Stomach (tissue), 8 donors: ENCODE measurements at regions not wholly inside any gene's neighbourhood (a gene's known extent, or its start where the extent isn't known, plus 50 kb on each side); places are given as distances from the start of the nearest gene placed in this dataset.

Experiments used
- DNase-seq, 2 donors: peaks; one replicate each; pipeline versions ENCODE4 v3.0.0 to v3.0.0-alpha.2; 2013 to 2019
- H3K27ac ChIP-seq, 5 donors: fragments of 200-600 bp in 4 of 5; sonication (generic) in 4 of 5; one replicate each; pipeline ENCODE4 v1.5.1; 2013 to 2019; ENCODE audit warnings: mild to moderate bottlenecking in 1 of 5, moderate library complexity in 1 of 5
- H3K27me3 ChIP-seq, 3 donors: fragments of 200-600 bp; sonication (generic); one replicate each; pipeline ENCODE4 v1.5.1; 2017 to 2019; ENCODE audit warnings: mixed run types in 1 of 3
- H3K36me3 ChIP-seq, 4 donors: fragments of 200-600 bp; sonication (generic); 1 replicate in 3 of 4; 2 replicates in 1 of 4; pipeline ENCODE4 v1.5.1; 2016 to 2019
- H3K4me1 ChIP-seq, 4 donors: fragments of 200-600 bp; sonication (generic); one replicate each; pipeline ENCODE4 v1.5.1; 2016 to 2019
- H3K4me3 ChIP-seq, 4 donors: fragments of 200-600 bp; sonication (generic) in 3 of 4; one replicate each; pipeline ENCODE4 v1.5.1; 2016 to 2019; ENCODE audit warnings: mild to moderate bottlenecking in 1 of 4
- H3K9me3 ChIP-seq, 4 donors: fragments of 200-600 bp; sonication (generic); one replicate each; pipeline ENCODE4 v1.5.1; 2016 to 2019
- CTCF ChIP-seq, 7 experiments: fragments of 450-650 bp in 4 of 7; fragments of 200-600 bp in 3 of 7; sonication (generic) in 3 of 7; IDR thresholded peaks; one replicate each; pipeline ENCODE4 v1.5.1; 2016 to 2019; ENCODE audit warnings: antibody characterized with exemption in 7 of 7, control low read depth in 2 of 7, mild to moderate bottlenecking in 1 of 7
- EP300 ChIP-seq: sonication (generic); formaldehyde crosslinking; IDR thresholded peaks from one replicate; pipeline ENCODE4 v1.6.1; 2017; ENCODE audit warnings: antibody characterized with exemption
- POLR2A ChIP-seq, 4 donors: fragments of 450-650 bp; IDR thresholded peaks; one replicate each; pipeline ENCODE4 v1.6.1; 2016; ENCODE audit warnings: antibody characterized with exemption in 4 of 4, control low read depth in 2 of 4, mild to moderate bottlenecking in 1 of 4, moderate library complexity in 1 of 4
- POLR2AphosphoS5 ChIP-seq, 3 donors: sonication (generic); formaldehyde crosslinking; IDR thresholded peaks; one replicate each; pipeline ENCODE4 v1.6.1; 2016; ENCODE audit warnings: antibody characterized with exemption in 3 of 3
- WGBS, 5 donors: extraction: QIAGEN DNeasy Blood & Tissue Kit in 3 of 5; methylation state at CpG; one replicate each; pipeline versions ENCODE4 v1.1.5 to v1.1.7; 2013 to 2018; 5-methylcytosine and 5-hydroxymethylcytosine counted together
- intact Hi-C: fragments of 100-400 bp; cut with DNase I; formaldehyde crosslinking; loops from one replicate; pipeline ENCODE4 v1.15.1; 2023; ENCODE audit warnings: low total_unique reads
- donor health status: healthy with polysubstance abuse.
- donor health status: Bipolar disorder and iron deficiency.
- donor health status: healthy.

DNA sequence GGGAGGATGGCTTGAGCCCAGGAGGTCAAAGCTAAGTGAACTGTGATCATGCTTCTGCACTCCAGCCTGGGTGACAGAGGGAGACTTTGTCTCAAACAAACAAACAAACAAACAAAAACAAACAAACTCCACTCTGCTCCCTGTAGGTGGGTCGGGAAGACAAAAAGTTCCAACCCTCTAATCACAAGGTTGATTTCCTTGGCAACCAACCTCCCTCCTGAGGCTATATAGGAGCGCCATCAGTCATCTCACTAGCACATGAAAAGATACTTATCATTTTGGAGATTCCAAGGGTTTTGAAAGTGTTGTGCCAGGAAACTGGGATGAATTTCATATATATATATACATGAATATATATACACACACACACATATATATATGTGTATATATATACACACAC, 160.5 kb downstream of the TUSC1 start:
- Histone ChIP-seq H3K27ac (no peak overlapping the region), H3K36me3 (no peaks in the 10 kb centered on the region), H3K4me3 (no peak overlapping the region), H3K27me3 (no peaks in the 10 kb centered on the region), H3K9me3 (no peaks in the 10 kb centered on the region), H3K4me1 (no peaks in the 10 kb centered on the region)
- no peak for DNase-seq
- 64 to 86% (median 69%) methylated on average over 2 of the region's 2 CpGs for WGBS, 5 donors
- intact Hi-C loops, result no loop called here
- TF ChIP-seq POLR2A (IDR thresholded peaks at IDR 0.05) (no peak), EP300 (no peak), CTCF (IDR thresholded peaks at IDR 0.05) (no peak), POLR2AphosphoS5 (IDR thresholded peaks at IDR 0.05) (no peak)

- Histone ChIP-seq H3K4me1 (no peaks in the 10 kb centered on the region), H3K27me3 (no peaks in the 10 kb centered on the region), H3K4me3 (no peak overlapping the region), H3K27ac (no peak overlapping the region), H3K9me3 (no peaks in the 10 kb centered on the region), H3K36me3 (no peaks in the 10 kb centered on the region)
- TF ChIP-seq CTCF (IDR thresholded peaks at IDR 0.05), result no peak
- TF ChIP-seq POLR2A (IDR thresholded peaks at IDR 0.05), result no peak
- no peak for TF ChIP-seq POLR2AphosphoS5 (IDR thresholded peaks at IDR 0.05)
- no peak for TF ChIP-seq EP300
- no peak for DNase-seq
- 61 to 76% (median 73%) methylated on average over 3 of the region's 3 CpGs for WGBS, 5 donors
- intact Hi-C loops, result no loop called here
Observed at GRCh38 chr9:25513509-25514033, 164.7 kb downstream of the TUSC1 start.

DNA sequence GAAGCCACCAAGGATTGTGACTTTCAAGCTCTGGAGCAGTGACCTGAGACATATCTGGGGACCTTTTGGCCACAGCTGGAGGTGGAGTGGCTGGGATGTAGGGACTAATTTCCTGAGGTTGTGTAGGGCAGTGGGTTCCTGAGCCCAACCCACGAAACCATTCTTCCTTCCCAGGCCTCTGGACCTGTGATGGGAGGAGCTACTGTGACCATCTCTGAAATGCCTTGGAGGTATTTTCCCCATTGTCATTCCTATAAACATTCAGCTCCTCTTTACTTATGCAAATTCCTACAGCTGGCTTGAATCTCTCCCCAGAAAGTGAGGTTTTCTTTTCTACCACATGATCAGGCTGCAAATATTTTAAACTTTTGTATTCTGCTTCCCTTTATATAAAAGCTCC, 172.6 kb downstream of the TUSC1 start:
- Histone ChIP-seq H3K4me3 (no peak overlapping the region), H3K27me3 (no peaks in the 10 kb centered on the region), H3K36me3 (no peaks in the 10 kb centered on the region), H3K4me1 (no peaks in the 10 kb centered on the region), H3K27ac (no peak overlapping the region), H3K9me3 (peaks cover 5 to 45% (median 31%) of the 10 kb centered on the region in 4 donors)
- 40 to 75% (median 55%) methylated on average over 1 of the region's 1 CpG for WGBS, 5 donors
- TF ChIP-seq POLR2A (IDR thresholded peaks at IDR 0.05) (no peak), EP300 (no peak), CTCF (IDR thresholded peaks at IDR 0.05) (no peak), POLR2AphosphoS5 (IDR thresholded peaks at IDR 0.05) (no peak)
- no peak for DNase-seq
- intact Hi-C loops, result no loop called here

DNA sequence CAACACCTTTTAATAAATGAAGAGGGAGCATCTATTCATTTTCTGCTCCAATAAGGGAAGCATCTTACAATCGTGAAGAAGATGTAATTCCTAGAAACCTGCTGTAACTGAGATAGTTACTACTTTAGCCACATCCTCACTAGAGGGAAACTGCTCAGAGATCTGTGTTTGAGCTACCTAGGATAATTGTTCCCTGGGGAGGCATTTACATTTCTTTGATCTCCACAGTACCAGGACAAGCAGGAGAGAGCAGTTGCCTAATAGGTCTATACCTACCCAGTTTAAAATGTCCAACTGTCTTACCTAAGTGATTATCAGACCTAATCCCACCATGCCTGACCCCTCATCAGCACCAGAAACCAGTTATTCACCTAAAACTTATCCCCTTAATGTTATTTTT, 196.9 kb downstream of the TUSC1 start:
- H3K9me3 ChIP-seq, result no peaks in the 10 kb centered on the region
- no peaks in the 10 kb centered on the region for H3K4me1 ChIP-seq
- WGBS, 5 donors, result 55 to 64% (median 56%) methylated on average over 1 of the region's 1 CpG
- H3K36me3 ChIP-seq, result no peaks in the 10 kb centered on the region
- H3K4me3 ChIP-seq, result no peak overlapping the region
- no peak for DNase-seq
- no peaks in the 10 kb centered on the region for H3K27me3 ChIP-seq
- no peak for TF ChIP-seq POLR2AphosphoS5 (IDR thresholded peaks at IDR 0.05)
- TF ChIP-seq EP300, result no peak
- no peak for TF ChIP-seq POLR2A (IDR thresholded peaks at IDR 0.05)
- TF ChIP-seq CTCF (IDR thresholded peaks at IDR 0.05), result no peak
- intact Hi-C loops, result no loop called here
- no peak overlapping the region for H3K27ac ChIP-seq
